ENCODE measurements at regions not wholly inside any gene's neighbourhood (a gene's known extent, or its start where the extent isn't known, plus 50 kb on each side); places are given as distances from the start of the nearest gene placed in this dataset.

DNA sequence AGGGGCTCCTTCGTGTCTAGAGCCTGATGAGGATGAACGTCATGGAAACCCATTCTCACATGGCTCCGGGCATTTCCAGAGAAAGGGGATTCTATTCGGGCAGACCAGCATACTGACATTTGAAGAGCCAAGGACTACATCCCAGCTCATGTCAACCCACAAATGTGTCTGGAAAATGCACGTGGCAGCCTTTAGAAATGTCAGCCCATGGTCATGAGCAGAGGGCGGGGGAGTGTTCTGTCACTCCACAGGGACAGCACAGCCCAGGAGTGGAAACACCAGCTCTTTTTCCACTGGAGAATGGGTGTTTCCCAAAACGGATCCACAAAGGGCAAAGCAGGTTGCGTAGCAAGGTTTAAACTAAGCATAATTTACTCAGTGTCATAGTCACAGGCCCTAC lies 207.0 kb downstream of the BCOR start:
- TF ChIP-seq, protein P1, sequence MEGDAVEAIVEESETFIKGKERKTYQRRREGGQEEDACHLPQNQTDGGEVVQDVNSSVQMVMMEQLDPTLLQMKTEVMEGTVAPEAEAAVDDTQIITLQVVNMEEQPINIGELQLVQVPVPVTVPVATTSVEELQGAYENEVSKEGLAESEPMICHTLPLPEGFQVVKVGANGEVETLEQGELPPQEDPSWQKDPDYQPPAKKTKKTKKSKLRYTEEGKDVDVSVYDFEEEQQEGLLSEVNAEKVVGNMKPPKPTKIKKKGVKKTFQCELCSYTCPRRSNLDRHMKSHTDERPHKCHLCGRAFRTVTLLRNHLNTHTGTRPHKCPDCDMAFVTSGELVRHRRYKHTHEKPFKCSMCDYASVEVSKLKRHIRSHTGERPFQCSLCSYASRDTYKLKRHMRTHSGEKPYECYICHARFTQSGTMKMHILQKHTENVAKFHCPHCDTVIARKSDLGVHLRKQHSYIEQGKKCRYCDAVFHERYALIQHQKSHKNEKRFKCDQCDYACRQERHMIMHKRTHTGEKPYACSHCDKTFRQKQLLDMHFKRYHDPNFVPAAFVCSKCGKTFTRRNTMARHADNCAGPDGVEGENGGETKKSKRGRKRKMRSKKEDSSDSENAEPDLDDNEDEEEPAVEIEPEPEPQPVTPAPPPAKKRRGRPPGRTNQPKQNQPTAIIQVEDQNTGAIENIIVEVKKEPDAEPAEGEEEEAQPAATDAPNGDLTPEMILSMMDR (IDR thresholded peaks at IDR 0.05), result no peak
- ChIA-PET CTCF (no interaction called here), POLR2A (interaction anchor here (1.0 kb wide), 1 partner anchor 35 kb away, joined by 3 read pairs; no protein-coding TSS in a partner anchor)
- ATAC-seq (ENCODE audit: low read depth) (no peak), DNase-seq (no peak)
- H3K9me3 Mint-ChIP-seq, result no peaks in the 10 kb centered on the region
- H3K27ac Mint-ChIP-seq, result no peak overlapping the region
- intact Hi-C loops (cut with micrococcal nuclease), result no loop called here
- H3K4me1 Mint-ChIP-seq, result peaks cover 15% of the 10 kb centered on the region
- no peaks in the 10 kb centered on the region for H3K27me3 Mint-ChIP-seq
- no peaks in the 10 kb centered on the region for H3K36me3 Mint-ChIP-seq (ENCODE audit: low read depth)
- H3K4me3 Mint-ChIP-seq, result no peak overlapping the region

DNA sequence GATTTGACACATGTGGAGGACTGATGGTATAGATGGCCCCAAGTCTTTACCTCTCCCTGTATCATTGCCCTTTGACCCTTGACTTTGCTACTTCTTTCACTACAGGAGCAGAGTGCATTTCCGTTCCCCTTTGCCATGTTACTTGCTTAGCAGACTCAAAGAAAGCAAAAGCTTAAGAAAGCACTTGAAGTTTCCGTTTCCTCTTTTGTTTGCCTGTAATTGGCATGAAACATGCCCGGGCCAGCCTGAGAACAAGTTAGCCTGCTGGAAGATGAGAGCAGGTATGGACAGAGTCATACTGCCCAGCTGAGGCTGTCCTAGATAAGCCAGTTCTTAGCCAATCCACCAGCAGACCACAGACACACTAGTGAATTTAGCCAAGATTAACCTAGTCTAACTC lies 206.0 kb downstream of the BCOR start:
- DNase-seq, result no peak
- peaks cover 1% of the 10 kb centered on the region for H3K27me3 Mint-ChIP-seq
- no peaks in the 10 kb centered on the region for H3K36me3 Mint-ChIP-seq (ENCODE audit: low read depth)
- H3K4me1 Mint-ChIP-seq, result peaks cover 15% of the 10 kb centered on the region
- TF ChIP-seq, protein P1 (IDR thresholded peaks at IDR 0.05), result no peak
- POLR2A ChIA-PET, result interaction anchor here (1.0 kb wide), 1 partner anchor 36 kb away, joined by 3 read pairs; no protein-coding TSS in a partner anchor
- H3K9me3 Mint-ChIP-seq, result no peaks in the 10 kb centered on the region
- CTCF ChIA-PET, result no interaction called here
- H3K4me3 Mint-ChIP-seq, result peak overlapping the region; percentile 28
- peak; percentile 28 for ATAC-seq (ENCODE audit: low read depth)
- no peak overlapping the region for H3K27ac Mint-ChIP-seq
- intact Hi-C loops (cut with micrococcal nuclease), result no loop called here

DNA sequence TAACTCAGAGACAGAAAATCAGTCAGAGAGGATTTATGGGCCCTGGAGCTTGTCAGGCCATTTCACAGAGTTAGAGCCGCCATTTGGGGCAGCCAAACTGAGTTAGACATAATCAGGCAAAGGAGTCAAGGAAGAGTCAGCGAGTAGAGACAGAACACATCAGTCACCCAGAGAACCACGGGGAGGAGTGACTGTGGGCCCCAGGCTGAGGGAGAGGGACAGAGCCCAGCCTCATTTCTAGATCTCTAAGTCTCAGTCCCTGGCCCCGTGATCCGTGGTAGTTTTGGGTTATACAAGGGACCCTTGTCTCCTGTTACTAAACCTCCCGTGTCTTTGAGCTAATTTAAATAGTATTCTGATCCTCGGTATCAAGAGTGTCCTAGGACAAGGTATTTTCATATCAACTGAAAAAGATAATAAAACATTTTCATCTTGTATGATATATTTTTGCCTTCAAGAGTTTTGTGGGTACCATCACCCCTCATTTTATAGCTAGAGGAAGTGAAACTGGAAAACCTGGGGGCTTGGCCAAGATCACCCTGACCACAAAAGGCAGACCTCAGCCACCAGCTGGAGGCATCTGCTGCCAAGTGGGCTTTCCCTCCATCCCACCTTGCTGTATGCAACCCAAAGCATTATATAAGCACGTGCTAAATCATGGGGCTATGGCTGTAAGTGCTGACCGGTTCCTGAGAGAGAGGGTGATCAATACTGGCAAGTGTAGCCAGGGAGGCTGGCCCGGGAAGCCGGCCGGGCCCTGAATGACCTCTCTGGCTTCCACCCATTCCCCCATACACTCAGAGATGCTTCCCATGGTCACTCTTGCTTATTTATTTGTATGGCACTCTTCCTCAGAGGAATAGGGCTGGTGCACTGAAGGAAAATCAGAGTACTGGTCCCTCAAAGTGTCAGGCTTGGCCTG lies 204.1 kb downstream of the BCOR start:
- TF ChIP-seq, protein P1 (IDR thresholded peaks at IDR 0.05), result no peak
- ChIA-PET CTCF (no interaction called here), POLR2A (interaction anchor here (0.5 to 0.8 kb wide), 2 partner anchors 73 to 855 kb away, joined by 3 to 4 read pairs; no protein-coding TSS in a partner anchor)
- ATAC-seq (ENCODE audit: low read depth), result no peak
- Mint-ChIP-seq H3K27ac (no peak overlapping the region), H3K4me3 (no peak overlapping the region), H3K27me3 (peaks cover 1% of the 10 kb centered on the region), H3K9me3 (no peaks in the 10 kb centered on the region), H3K4me1 (peaks cover 15% of the 10 kb centered on the region), H3K36me3 (ENCODE audit: low read depth) (no peaks in the 10 kb centered on the region)
- intact Hi-C loops (cut with micrococcal nuclease), result no loop called here
- no peak for DNase-seq

DNA sequence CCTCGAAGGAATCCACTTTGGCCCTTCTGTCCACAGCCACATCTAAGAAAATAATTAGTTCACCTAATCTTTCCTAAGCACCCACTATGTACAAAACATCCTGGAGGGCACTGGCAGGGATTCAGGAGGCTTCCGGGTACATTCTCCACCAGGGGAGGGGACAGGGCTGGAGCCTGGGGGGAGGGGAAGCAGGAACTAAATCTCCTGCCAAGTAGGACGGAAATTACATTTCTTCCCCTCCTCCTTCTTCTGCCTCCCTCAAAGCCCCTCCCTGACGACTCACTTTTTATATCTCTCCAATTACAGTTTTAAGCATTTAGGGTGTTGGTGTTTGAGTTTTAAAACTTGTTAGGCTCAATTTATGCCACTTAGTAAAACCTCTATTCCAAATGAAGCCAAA lies 203.1 kb downstream of the BCOR start:
- TF ChIP-seq, protein P1 (IDR thresholded peaks at IDR 0.05), result no peak
- Mint-ChIP-seq H3K4me1 (peaks cover 15% of the 10 kb centered on the region), H3K36me3 (ENCODE audit: low read depth) (no peaks in the 10 kb centered on the region), H3K27me3 (peaks cover 1% of the 10 kb centered on the region), H3K9me3 (no peaks in the 10 kb centered on the region), H3K4me3 (no peak overlapping the region), H3K27ac (no peak overlapping the region)
- POLR2A ChIA-PET, result no interaction called here
- ATAC-seq (ENCODE audit: low read depth) (no peak), DNase-seq (no peak)
- intact Hi-C loops (cut with micrococcal nuclease), result no loop called here
- CTCF ChIA-PET, result no interaction called here

DNA sequence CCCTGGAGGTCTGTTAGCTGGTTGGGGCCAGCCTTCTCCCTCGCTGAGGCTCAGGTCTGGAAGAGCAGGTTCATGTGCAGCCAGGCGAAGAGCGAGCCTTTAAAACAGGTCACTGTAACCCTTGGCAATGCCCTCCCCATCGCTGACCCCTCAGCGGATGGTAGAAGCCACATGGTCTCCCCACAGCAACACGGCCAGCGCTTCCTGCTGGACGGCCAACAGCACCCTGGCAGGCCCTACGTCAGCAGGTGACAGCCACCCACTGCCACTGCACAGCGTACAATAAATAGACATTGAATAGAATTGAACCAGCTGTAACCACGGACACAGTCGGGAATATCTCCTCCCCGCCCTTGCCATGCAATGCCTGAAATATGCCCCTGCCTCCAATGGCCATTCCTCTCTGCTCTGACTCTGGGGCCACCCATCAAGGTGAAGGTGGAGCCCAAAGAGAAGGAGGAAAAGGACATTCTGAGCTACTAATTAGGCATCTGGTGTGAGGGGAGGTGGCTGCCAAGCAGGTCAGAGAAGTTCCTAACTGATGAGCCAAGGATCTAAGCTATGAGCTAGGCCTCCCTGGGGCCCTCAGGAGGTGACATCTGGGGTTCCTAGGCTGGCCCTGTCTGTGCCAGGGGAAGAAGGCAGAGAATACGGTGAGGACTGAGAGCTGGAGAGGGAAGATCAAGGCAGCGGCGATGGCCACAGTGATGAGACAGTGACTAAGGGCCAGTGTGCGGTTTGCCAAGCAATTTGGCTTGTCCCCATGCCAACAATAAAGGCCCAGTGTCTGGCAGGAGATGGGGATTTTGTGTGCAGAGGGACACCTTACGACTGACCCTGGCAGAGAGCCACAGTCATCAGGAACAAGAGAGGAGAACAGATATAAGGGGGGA lies 202.3 kb downstream of the BCOR start:
- ATAC-seq (ENCODE audit: low read depth) (no peak), DNase-seq (no peak)
- Mint-ChIP-seq H3K4me1 (peaks cover 15% of the 10 kb centered on the region), H3K27me3 (peaks cover 4% of the 10 kb centered on the region), H3K27ac (no peak overlapping the region), H3K9me3 (no peaks in the 10 kb centered on the region), H3K36me3 (ENCODE audit: low read depth) (no peaks in the 10 kb centered on the region), H3K4me3 (no peak overlapping the region)
- POLR2A ChIA-PET, result no interaction called here
- CTCF ChIA-PET, result no interaction called here
- intact Hi-C loops (cut with micrococcal nuclease), result no loop called here
- TF ChIP-seq, protein P1 (IDR thresholded peaks at IDR 0.05), result no peak
